Activated T-cell treated with anti-CD3 and anti-CD28 coated beads, Interleukin-2, amount 50 U/mL, for 48 hours (primary cell): ENCODE measurements at regions not wholly inside any gene's neighbourhood (a gene's known extent, or its start where the extent isn't known, plus 50 kb on each side); places are given as distances from the start of the nearest gene placed in this dataset.
A peak's percentile ranks its signal among the peaks of the same experiment; 100 is the strongest.

Source experiments
- DNase-seq, 2 experiments: peaks; one replicate each; pipeline ENCODE4 v3.0.0-alpha.2; 2020

DNA sequence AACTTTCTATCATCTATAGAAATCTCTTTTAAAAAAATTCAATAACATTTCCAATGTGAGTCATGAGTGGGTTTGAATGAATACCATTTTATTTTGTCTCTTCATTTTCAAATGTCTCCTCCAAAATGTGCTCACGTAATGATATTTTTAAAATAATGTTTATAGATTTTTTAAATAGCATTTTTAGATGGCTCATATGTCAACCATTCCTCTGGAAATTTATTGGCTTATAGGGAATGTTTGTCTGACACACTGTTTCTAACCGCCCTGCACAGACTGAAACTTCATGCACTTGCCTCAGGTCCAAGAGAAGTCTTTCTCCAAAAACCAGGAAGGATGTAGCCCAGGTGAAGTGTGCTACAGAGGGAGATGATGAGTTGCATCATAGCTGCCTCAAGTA lies 88.8 kb upstream of the PLEKHG7 start:
- no peak for DNase-seq

DNA sequence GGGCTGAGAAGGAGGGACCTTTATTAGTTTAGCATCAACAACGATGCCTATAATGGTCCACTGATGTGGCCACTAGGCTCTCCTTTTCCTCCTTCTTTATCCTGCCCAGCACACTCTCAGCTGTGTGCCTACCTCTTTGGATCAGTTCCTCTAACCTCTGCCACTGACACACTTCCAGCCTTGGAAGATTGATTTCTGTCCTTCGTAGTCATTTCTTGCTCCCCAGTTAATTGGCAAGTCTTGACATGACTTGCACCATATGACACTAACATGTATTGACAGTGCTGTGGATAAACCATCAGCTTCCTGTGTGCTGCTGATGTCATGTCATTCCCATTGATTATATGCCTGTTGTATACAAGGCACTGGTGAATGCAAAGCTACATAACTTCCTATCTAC lies 90.2 kb upstream of the PLEKHG7 start:
- DNase-seq: no peak

DNA sequence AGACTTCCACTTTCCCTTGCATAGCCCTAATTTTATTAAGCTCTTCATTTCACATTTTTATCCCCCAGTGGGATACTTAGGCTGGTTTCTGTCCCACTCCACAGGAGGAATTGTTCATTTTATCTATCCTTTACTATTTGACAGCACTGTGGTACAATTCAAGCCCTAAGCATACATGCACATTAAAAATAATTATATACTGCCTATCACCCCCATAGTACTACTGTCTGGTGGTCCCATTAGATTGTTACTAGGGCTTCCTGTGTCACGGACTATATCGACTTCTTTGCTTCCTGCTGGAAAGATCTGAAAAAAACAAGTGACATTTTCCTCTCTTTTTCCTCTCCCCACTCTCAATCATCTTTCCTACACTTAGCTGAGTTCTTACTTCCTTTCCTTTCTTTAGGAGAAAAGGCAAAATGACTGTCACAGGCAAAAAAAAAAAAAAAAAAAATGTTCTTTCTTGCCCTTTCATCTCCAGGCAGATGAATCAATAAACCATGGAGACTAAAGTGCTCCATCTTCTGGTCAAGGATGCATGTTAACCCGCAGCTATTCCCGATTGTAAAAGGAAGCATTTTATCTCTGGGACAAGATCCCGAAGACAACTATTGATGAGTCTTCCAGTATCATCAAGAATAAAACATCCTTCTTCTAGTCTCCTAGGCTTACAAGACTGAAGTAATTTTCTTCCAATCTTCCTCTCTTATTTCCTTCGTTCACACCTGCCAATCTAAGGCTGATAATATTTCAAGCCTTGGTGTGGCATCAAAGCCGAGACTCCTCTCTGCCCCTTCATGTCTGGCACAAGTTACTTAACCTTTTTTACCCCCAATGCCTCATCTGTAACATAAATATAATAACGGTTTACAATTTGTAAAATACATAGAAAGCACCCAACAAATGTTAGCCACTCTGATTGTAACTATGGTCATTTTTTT lies 94.4 kb upstream of the PLEKHG7 start:
- DNase-seq: no peak

DNA sequence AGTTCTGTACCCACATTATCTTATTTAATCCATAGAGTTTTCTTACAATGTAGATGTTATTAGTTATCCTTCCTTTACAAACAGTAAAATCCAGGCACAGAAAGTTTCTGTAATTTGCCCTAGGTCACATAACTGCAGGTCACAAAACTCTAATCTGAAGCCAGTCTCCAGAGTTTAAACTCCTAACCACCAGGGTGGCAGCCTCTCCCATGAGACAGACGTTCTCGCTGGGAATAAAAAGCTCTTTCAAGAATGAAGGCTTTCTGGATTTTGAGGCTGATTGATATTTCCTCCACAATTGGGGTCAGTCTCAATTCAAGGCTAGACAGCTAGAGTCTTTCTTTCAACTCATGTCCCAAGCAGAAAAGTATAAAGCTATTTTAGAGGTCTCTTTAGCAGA lies 95.8 kb upstream of the PLEKHG7 start:
- DNase-seq: no peak

DNA sequence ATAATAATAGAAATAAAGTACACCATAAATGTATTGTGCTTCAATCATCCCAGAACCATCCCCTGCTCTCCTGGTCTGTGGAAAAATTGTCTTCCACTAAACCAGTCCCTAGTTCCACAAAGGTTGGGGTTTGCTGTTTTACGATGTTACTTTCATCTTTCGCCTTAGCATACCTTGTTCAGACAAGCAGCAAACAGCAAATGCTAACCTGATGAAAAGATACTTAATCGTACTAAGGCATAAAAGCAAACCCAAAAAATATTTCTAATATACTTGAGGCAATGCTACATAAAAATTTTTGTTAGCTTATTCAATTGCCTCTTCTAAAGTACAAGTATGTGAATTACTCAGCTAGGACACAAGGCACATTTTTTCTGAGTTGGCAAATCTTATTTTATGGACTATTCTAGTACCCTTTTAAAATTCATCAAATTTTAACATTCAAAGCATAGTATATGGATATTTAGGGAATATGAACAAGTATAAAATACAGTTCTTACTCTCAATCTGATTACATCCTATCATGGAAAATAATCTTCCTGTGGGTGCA lies 97.1 kb upstream of the PLEKHG7 start:
- DNase-seq: no peak

DNA sequence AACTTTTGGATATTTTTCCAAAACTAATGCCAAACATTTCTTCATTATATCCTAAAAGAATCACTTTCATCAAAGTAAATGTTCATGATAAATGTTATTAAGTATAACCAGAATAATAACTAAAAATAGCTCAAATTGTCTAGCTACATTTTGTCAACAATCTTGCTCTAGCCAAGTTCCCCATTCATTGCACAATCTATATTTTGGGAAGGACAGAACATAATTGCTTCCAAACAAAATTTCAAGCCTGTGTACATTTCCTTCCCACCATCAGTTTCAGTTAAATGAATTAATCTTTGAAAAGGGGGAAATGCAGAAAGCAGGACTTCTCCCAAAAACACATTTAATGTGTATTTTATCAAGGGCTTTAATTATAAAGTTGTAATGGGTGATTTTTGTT lies 98.0 kb upstream of the PLEKHG7 start:
- no peak for DNase-seq

DNA sequence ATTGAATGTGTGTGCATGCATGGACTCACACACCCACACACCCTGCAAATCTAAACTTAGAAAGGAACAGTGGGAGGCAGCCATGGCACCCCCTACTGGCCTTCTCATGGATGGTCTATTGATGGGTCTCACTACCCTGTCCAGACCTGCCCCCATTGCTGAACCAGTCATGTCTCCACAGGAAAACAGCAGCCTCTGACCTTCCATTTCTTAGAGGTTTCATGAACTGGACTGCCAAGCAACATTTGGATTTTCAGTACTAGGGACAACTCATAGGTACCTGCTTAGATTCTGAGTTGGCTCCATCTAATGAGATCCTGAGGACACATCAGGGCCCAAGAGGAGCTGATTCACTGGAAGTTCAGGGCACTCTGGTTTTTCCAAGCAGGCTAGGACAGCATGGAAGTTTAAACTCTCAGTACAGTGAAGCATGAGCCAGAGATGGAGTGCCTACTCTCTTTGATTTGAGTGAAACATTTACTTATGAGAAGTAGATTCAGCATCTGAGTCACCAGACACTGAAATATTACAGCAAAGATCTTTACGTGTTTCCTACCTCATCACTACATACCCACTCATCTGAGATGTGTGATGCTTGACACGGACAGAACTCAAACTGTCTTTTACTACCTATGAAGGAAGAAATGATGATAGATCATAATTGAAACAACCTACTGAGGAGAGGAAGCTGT lies 98.9 kb upstream of the PLEKHG7 start:
- peak; percentile 43 to 53 for DNase-seq

DNA sequence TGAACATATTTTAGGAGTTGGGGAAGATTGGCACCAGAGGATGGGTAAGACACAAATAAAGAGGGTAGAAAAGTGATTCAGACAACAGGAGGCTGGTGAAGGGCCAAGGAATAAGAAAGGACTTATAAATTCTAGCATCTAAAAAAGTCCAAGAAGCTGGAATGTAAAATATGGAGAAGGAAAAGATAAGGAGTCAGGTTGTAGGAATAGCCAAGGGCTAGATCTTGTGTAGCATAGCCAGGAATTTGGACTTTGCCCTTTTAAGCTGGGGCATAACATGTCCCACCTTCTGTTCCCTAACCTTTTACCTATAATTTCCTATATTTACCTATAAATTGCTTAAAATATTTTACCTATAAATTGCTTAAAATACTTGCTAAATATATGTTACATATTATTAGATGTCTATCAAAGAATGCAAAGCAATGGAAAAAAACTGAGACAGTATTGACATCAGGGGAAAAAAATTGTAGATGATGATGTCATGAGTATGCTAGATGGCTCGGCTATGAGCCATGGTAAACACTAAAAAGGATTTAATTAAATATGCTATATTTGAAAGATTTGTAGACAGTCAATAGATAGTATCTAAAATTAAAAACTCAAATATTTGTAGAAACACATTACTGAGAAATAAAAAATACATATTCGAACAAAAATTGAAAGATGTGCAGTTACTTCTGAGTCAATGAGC lies 99.7 kb upstream of the PLEKHG7 start:
- no peak for DNase-seq

DNA sequence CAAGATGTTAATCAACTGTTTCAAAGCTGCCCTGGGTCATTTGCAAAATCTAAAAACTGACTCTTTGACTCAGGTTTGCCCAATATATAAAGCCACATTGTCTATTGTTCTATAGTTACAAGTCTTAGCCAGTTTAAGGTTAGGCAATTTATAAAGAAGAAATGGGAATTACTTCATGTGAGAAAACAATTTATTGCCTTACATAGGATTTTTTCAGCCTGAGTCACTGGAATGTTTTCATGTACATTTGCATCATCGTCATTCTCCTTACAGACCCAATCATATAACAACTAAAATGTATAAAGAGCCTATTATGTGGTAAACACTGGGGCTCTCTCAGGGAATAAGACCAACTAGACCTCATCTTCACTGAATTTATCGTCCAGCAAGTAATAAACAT lies 100.3 kb upstream of the PLEKHG7 start:
- DNase-seq: no peak

DNA sequence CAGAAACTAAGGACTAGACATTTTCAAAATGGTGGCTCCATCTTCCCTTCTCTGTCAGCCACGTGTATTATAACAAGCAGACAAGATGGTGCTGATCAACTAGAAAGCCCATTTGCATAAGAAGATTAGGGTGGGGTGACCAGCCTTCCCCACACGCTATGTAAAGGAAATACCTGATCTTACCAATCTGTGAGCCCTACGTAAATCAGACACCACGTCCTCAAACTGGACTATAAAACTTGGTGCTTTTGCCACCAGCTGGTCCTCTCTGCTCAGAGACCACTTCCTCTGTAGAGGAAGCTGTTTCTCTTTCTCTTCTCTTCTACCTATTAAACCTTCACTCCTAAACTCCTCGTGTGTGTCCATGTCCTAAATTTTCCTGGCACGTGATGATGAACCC lies 101.1 kb upstream of the PLEKHG7 start:
- DNase-seq: no peak

DNA sequence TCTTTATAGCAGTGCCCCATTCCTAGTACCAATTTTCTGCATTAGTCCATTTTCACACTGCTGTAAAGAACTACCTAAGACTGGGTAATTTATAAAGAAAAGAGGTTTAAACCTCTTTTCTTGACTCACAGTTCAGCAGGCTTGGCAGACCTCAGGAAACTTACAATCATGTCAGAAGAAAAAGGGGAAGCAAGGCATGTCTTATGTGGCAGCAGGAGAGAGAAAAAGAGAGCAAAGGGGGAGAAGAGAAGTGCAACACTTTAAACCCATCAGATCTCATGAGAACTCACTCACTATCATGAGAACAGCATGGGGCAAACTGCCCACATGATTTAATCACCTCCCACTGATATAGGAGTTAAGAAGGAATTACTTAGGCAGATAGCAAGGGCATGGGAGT lies 101.6 kb upstream of the PLEKHG7 start:
- no peak for DNase-seq

DNA sequence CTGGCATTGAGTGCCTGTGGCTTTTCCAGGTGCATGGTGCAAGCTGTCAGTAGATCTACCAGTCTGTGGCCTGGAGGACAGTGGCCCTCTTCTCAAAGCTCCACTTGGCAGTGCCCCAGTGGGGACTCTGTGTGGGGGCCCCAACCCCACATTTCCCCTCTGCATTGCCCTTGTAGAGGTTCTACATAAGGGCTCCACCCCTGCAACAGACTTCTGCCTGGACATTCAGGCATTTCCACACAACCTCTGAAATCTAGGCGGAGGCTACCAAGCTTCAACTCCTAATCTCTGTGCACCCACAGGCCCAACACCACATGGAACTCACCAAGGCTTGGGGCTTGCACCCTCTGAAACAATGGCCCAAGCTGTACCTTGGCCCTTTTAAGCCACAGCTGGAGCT lies 102.7 kb upstream of the PLEKHG7 start:
- no peak for DNase-seq

DNA sequence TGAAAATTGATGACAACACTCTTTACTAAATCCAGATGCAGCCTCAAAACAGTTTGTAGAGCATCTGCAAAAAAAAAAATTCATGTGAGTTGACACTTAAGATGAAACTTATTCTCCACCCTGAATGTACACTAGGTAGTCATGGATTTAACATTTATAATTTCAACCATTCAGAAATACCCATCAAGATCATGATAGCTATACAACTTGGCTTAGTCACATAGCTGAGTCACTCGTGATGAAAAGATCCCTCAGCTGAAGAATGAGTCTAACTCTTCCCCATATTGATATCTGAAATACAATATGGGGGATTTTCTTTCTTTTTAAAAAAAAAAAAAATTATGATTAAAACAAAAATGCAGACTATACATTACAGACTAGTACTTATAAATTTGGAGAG lies 104.8 kb upstream of the PLEKHG7 start:
- DNase-seq: no peak

DNA sequence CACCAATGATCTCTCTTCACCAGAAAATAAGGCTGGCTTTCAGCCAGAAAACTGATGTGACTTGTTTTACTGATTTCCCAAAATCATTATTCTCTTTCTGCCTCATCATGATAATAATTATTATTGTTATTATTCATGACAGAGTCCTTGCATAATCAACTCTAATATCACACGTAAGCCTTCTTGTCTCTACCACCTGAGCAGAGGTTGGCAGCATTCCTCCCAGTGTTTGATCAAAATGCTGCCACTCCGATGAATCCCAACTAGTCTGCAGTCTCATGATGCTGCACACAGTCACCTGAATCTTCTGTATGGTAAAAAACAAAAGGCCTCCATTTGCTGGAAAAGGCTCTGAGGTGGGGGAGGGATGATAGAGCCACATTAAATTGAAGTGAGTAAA lies 105.7 kb upstream of the PLEKHG7 start:
- no peak for DNase-seq

DNA sequence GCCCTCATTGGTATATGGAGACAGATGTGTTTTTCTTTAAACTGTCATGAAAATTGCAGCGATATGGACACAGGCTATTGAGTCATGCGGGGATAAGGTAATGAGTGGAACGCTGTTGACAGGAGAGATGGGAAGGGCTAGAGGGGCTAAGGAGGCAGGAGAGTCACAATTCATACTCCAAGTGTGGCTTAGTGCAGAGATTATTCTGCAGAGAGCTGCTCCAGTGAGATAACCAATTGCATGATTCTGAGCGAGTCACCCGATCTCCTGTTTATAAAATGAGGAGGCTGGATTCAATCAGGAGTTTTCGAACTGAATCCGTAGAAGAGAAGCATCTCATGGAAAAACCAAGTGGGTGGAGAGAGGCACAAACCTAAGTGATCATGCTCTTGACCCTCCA lies 106.4 kb upstream of the PLEKHG7 start:
- no peak for DNase-seq

DNA sequence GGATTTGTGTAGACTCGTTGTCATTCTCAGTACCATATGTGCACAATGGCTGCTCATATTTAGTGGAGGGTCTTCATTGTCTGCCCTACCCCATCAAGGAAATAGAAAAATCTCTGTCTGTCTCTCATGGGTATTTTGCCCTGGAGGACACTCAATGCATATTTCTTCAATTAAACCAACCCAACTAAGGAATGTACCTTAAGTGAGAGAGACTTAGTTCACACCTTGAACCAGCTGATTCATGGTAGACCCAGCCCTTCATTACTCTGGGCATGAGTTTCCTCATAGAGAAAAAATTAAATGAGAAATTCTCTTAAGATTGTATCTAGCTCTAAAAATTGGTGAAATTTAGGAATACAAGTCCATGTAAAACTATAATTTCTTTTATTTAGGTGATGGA lies 107.1 kb upstream of the PLEKHG7 start:
- DNase-seq: no peak

DNA sequence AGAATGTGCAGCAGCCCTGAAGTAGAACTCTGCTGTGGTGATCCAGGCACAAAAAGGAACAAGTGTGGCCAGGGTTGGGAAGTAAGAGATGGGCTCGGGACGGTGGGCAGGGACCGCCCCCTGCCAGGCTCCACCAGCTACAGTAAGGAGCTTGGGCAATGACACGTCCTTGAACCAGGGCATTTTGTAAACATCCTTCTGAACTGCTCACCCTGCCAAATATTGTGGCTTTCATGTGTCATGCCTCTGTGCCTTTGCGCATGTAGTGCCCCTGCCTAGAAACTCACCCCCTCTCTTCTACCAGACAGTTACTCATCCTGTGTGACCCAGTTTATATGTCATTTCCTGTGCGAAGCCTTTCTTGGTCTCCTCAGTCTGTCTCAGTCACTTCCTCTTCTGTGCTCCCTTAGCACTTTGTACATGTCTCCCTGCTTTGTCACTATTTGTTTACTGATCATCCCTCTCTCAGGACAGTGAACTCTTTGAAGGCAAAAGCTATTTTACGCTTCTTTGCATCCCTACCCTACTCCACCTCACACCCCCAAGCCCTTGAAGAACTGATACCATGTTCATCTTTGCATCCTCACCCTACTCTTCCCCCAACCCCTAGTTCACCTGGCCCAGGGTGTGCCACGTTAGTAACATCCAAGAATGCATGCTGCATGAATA lies 108.9 kb upstream of the PLEKHG7 start:
- peak; percentile 69 to 74 for DNase-seq

DNA sequence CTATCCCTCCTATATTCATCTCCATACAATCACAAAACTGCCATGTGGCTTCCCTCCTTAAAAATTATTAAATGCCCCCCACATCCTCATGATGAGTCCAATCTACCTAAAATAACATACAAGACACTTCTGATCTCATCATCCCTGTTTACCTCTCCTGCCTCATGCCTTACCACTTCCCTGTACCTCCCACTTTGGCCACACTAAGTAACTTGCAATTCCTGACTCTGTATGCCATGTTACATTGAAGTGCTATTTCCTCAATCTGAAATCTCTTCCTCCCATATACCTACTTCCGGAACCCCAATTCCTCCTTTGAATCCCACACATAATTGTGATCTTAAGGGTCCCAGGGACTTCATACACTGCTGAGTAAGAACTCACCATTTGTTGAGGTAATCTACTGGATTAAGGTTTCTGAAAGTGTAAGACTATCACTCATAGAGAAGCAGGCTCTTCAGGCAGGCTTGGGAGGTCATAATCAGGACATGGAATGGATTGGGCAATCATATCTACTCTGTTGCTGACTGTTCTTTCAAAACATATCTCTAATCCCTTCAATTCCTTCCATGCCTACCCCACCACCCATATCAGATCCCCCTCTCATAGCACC lies 117.6 kb upstream of the PLEKHG7 start:
- no peak for DNase-seq

DNA sequence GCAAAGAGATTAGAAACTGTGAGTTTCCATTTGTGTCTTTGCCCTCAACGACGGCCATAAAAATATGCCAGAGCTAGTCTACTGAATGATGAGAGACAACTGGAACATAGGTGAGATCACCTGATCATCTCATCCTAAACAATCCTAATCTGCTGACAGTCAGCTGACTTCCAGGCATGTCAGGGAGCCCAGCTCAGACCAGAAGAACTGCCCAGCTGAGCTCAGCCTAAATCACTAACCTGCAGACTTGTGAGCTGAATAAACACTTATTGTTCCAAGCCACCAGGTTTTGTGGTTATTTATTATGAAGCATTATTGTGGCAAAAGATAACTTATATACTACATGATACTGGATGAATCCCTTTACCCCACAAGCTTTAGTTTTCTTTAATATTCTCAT lies 118.9 kb upstream of the PLEKHG7 start:
- DNase-seq: no peak

DNA sequence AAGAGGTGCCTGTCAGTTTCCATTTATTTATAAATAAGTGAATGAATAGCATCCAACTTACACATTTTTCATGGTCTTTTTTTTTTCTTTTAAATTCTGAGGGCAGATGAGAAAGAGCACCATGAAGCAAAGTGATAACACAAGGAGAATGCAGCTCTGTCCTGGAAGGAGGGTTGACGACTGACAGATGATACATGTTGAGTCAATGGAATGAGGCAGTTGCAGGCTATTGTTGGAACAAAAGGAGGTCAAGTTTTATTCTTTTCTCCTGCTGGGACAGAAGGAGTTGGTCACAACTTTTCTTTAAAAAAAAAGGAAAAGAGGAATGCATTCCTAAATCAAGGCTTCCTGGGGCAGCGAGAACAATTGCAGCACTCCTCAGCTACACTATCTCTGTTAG lies 119.9 kb upstream of the PLEKHG7 start:
- DNase-seq: no peak

DNA sequence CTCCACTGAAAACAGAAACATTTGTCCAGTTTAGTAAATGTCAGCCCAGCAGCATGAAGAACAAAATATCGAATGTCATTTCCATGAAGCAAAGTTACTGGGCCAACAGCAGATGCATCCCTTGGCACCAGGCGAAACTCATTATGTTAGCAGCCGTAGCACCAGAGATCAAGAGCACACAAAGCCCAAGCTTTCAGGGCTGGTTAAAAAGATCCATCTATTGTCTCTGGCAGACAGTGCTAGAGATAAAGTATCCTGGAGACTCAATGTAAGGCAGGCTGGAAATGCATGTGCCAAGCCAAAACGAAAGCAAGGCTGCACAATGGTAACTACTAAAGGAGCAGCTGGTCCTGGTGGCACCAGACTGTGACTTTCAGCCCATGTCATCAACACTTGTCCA lies 120.3 kb upstream of the PLEKHG7 start:
- DNase-seq: no peak

DNA sequence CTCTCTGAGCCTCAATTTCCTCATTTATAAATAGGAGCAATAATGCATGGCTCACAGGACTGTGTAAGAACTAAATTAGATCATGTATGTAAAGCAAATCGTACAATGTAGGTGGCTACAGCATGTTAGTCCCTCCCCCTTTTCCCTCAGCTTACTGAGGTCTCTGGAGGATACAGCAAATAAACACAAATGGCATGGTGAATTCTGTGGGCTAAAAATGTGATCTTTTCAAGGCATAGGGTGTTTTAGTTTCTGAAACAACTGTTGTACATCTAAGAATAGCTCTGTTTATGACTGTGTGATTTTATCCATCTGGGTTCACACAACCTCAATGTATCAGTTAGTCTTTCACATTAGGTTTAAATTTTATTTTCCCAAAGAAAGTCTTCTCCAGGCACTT lies 121.2 kb upstream of the PLEKHG7 start:
- no peak for DNase-seq
